NCI-H1105 treated with DMSO at 0.1 percent for 48 hours (cell line): ENCODE measurements at regions not wholly inside any gene's neighbourhood (a gene's known extent, or its start where the extent isn't known, plus 50 kb on each side); places are given as distances from the start of the nearest gene placed in this dataset.
"Not testable (repeated sequence)": the region's sequence is repeated elsewhere in the genome, so short reads cannot be mapped to it uniquely, and the experiment has no call there.

Source experiments
- DNase-seq: peaks from one replicate; lab custom pipeline; 2025; lab: John Stamatoyannopoulos, UW

- DNase-seq: no peak
These were observed 113.1 kb downstream of the ZNF648 start for GRCh38 chr1:181948372-181948771.

- DNase-seq: no peak
These were observed 114.1 kb downstream of the ZNF648 start for GRCh38 chr1:181947441-181947840.

- DNase-seq: peak; percentile 87
These were observed 124.5 kb downstream of the ZNF648 start for GRCh38 chr1:181936768-181937581.

GRCh38 chr1:181936269-181936668 lies 125.2 kb downstream of the ZNF648 start:
- DNase-seq: no peak

- no peak for DNase-seq
These were observed 129.6 kb downstream of the ZNF648 start for GRCh38 chr1:181931873-181932272.

GRCh38 chr1:181930187-181930586 lies 131.3 kb downstream of the ZNF648 start:
- no peak for DNase-seq

GRCh38 chr1:181926697-181927096 lies 134.8 kb downstream of the ZNF648 start:
- DNase-seq: no peak

- DNase-seq: not testable (repeated sequence)
These were observed 137.5 kb downstream of the ZNF648 start for GRCh38 chr1:181924034-181924433.

GRCh38 chr1:181919542-181919941 lies 142.0 kb downstream of the ZNF648 start:
- no peak for DNase-seq

- no peak for DNase-seq
These were observed 142.5 kb downstream of the ZNF648 start for GRCh38 chr1:181918880-181919525.

- no peak for DNase-seq
These were observed 149.8 kb downstream of the ZNF648 start for GRCh38 chr1:181911715-181912114.

- DNase-seq: no peak
These were observed 150.6 kb downstream of the ZNF648 start for GRCh38 chr1:181910905-181911304.

GRCh38 chr1:181909010-181909409 lies 152.5 kb downstream of the ZNF648 start:
- DNase-seq: no peak

GRCh38 chr1:181906631-181907030 lies 154.9 kb downstream of the ZNF648 start:
- no peak for DNase-seq

- DNase-seq: no peak
These were observed 155.4 kb downstream of the ZNF648 start for GRCh38 chr1:181905944-181906597.

- no peak for DNase-seq
These were observed 162.7 kb downstream of the ZNF648 start for GRCh38 chr1:181898773-181899172.

- no peak for DNase-seq
These were observed 164.7 kb downstream of the ZNF648 start for GRCh38 chr1:181896824-181897223.

- DNase-seq: no peak
These were observed 167.1 kb downstream of the ZNF648 start for GRCh38 chr1:181894439-181894859.

- DNase-seq: no peak
These were observed 167.6 kb downstream of the ZNF648 start for GRCh38 chr1:181893937-181894336.

GRCh38 chr1:181893150-181893549 lies 168.4 kb downstream of the ZNF648 start:
- not testable (repeated sequence) for DNase-seq

- DNase-seq: no peak
These were observed 188.9 kb downstream of the ZNF648 start for GRCh38 chr1:181872562-181872961.

- DNase-seq: no peak
These were observed 197.8 kb downstream of the ZNF648 start for GRCh38 chr1:181863736-181864135.

GRCh38 chr1:181863006-181863405 lies 198.5 kb downstream of the ZNF648 start:
- no peak for DNase-seq
